Upper lobe of left lung (tissue), 6 donors: ENCODE measurements at regions not wholly inside any gene's neighbourhood (a gene's known extent, or its start where the extent isn't known, plus 50 kb on each side); places are given as distances from the start of the nearest gene placed in this dataset.
A peak's percentile ranks its signal among the peaks of the same experiment; 100 is the strongest.

Source experiments
- ATAC-seq, 2 donors: fragments of 200-7000 bp; cut with Tn5 transposase; one replicate each; pipeline ENCODE4 v1.9.1; 2022; ENCODE audit warnings: mild to moderate bottlenecking in 2 of 2, moderate library complexity in 2 of 2; ENCODE audit not compliant: low FRiP score in 2 of 2
- DNase-seq, 2 donors: peaks; one replicate each; pipeline ENCODE4 v3.0.0-alpha.2; 2019 to 2020
- H3K27ac ChIP-seq, 4 donors: fragments of 200-600 bp; sonication (generic); one replicate each; pipeline ENCODE4 v1.5.1; 2016 to 2019
- H3K27me3 ChIP-seq, 4 donors: fragments of 200-600 bp; sonication (generic); one replicate each; pipeline ENCODE4 v1.5.1; 2017 to 2019
- H3K36me3 ChIP-seq, 4 donors: fragments of 200-600 bp; sonication (generic); one replicate each; pipeline ENCODE4 v1.5.1; 2016 to 2019
- H3K4me1 ChIP-seq, 4 donors: fragments of 200-600 bp; sonication (generic); one replicate each; pipeline ENCODE4 v1.5.1; 2018 to 2019
- H3K4me3 ChIP-seq, 4 donors: fragments of 200-600 bp; sonication (generic); one replicate each; pipeline ENCODE4 v1.5.1; 2017 to 2019; ENCODE audit warnings: mild to moderate bottlenecking in 2 of 4, moderate library complexity in 1 of 4
- H3K9me3 ChIP-seq, 4 donors: fragments of 200-600 bp; sonication (generic); one replicate each; pipeline ENCODE4 v1.5.1; 2018 to 2019
- EP300 ChIP-seq, 4 donors: sonication (generic); formaldehyde crosslinking; IDR thresholded peaks; one replicate each; pipeline ENCODE4 v1.5.1; 2017; ENCODE audit warnings: antibody characterized with exemption in 4 of 4, control low read depth in 2 of 4
- POLR2A ChIP-seq, 4 donors: fragments of 450-650 bp; IDR thresholded peaks; one replicate each; pipeline ENCODE4 v1.5.1; 2016 to 2017; ENCODE audit warnings: antibody characterized with exemption in 4 of 4, mild to moderate bottlenecking in 2 of 4
- POLR2AphosphoS5 ChIP-seq, 2 donors: sonication (generic); formaldehyde crosslinking; IDR thresholded peaks; one replicate each; pipeline ENCODE4 v1.5.1; 2017; ENCODE audit warnings: antibody characterized with exemption in 2 of 2
- WGBS, 2 donors: methylation state at CpG; one replicate each; pipeline ENCODE4 v1.1.5; 2017 to 2018; 5-methylcytosine and 5-hydroxymethylcytosine counted together
- TF ChIP-seq, protein P1 (sequence below), 6 experiments: fragments of 450-650 bp in 4 of 6; fragments of 200-600 bp in 2 of 6; sonication (generic) in 2 of 6; IDR thresholded peaks; one replicate each; pipeline ENCODE4 v1.5.1; 2016 to 2019; ENCODE audit warnings: antibody characterized with exemption in 6 of 6
- donor health status: DM: no; HTN: no; CAD: no; lungs with moderate emphysema.
- donor health status: DM: no; HTN: yes; CAD: no; lungs with severe emphysema.

DNA sequence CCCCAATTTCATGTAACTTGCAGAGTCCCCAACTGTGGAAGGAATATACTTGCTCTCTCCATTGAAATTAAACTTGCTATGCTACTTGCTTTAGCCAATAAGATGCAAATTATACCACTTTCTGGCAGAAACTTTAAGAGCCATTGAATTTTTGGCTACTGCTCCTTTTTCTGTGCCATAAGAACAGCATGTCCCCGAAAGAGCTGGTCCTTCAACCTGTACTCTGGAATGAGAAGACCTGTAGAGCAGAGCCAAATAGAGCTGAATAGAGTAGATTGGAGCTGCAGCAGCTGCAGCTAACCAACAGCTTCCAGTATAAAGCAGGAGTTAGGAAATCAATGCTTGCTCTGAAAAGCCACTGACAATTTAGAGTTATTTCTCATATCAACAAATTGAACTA is 472.3 kb upstream of the B3GALT2 start:
- no peaks in the 10 kb centered on the region for H3K27me3 ChIP-seq

DNA sequence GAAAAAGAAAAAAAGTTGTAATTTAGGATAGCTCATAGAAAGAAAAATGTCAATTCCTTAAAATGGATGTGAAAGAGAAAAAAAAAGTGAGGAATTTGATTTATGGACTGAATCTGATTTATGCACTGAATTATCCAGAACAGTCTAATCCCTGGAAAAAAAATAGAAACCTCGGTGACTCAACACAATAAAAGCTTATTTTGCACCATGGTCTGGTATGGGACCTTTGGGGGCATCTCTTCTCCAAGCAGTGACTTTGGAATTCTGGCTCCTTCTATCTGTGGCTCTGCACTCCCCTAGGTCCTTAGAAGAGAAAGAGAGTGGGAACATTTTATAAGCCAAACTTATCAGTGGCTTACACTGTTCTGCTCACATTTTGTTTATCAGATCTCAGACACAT is 471.7 kb upstream of the B3GALT2 start:
- Histone ChIP-seq H3K27ac (peak overlapping the region in 1 of 4 donors; percentile 2), H3K36me3 (no peaks in the 10 kb centered on the region), H3K9me3 (peaks cover 0 to 15% (median 1%) of the 10 kb centered on the region in 4 donors), H3K4me3 (no peak overlapping the region), H3K27me3 (no peaks in the 10 kb centered on the region), H3K4me1 (peaks cover 0 to 8% (median 5%) of the 10 kb centered on the region in 4 donors)
- TF ChIP-seq, protein P1, sequence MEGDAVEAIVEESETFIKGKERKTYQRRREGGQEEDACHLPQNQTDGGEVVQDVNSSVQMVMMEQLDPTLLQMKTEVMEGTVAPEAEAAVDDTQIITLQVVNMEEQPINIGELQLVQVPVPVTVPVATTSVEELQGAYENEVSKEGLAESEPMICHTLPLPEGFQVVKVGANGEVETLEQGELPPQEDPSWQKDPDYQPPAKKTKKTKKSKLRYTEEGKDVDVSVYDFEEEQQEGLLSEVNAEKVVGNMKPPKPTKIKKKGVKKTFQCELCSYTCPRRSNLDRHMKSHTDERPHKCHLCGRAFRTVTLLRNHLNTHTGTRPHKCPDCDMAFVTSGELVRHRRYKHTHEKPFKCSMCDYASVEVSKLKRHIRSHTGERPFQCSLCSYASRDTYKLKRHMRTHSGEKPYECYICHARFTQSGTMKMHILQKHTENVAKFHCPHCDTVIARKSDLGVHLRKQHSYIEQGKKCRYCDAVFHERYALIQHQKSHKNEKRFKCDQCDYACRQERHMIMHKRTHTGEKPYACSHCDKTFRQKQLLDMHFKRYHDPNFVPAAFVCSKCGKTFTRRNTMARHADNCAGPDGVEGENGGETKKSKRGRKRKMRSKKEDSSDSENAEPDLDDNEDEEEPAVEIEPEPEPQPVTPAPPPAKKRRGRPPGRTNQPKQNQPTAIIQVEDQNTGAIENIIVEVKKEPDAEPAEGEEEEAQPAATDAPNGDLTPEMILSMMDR (IDR thresholded peaks at IDR 0.05) = no peak
- TF ChIP-seq POLR2A (IDR thresholded peaks at IDR 0.05) (no peak), POLR2AphosphoS5 (IDR thresholded peaks at IDR 0.05) (no peak), EP300 (IDR thresholded peaks at IDR 0.05) (no peak)
- DNase-seq (no peak), ATAC-seq (no peak)
- 78 to 88% methylated on average over 1 of the region's 1 CpG for WGBS, 2 donors

More for the DNA sequence above, 472.3 kb upstream of the B3GALT2 start:
- no peaks in the 10 kb centered on the region for H3K36me3 ChIP-seq
- peak; percentile 55 to 78 for ATAC-seq
- DNase-seq = peak in 1 of 2 donors; percentile 52
- H3K4me1 ChIP-seq = peaks cover 0 to 8% (median 5%) of the 10 kb centered on the region in 4 donors
- H3K9me3 ChIP-seq = peaks cover 0 to 13% (median 0%) of the 10 kb centered on the region in 4 donors
- 73% methylated on average over 1 of the region's 1 CpG for WGBS, 2 donors
- TF ChIP-seq POLR2A (IDR thresholded peaks at IDR 0.05) = no peak
- TF ChIP-seq, protein P1 (IDR thresholded peaks at IDR 0.05) = no peak
- TF ChIP-seq EP300 (IDR thresholded peaks at IDR 0.05) = peak in 1 of 4 donors; percentile 8
- no peak for TF ChIP-seq POLR2AphosphoS5 (IDR thresholded peaks at IDR 0.05)
- no peak overlapping the region for H3K4me3 ChIP-seq
- H3K27ac ChIP-seq = peak overlapping the region in 1 of 4 donors; percentile 2

DNA sequence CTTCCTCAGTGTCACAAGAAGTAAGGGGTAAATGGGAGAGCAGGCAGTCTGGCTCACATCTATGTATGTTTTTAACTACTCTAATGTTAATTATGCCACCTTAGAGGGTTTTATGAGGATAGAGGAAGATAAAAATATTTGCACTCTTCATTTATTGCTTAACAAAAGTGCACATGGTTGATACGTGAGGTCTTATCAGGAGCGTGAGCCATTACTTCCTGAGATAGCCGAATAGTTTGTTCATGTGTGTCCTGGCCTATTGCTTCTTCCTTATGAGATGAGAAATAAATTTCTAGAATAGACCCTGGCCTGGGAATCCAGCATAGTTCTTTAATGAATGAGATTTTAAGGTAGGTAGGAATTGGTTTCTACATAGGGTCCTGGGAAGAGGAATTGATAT is 471.1 kb upstream of the B3GALT2 start:
- DNase-seq (no peak), ATAC-seq (no peak)
- H3K27me3 ChIP-seq = no peaks in the 10 kb centered on the region
- H3K4me1 ChIP-seq = peaks cover 0 to 8% (median 5%) of the 10 kb centered on the region in 4 donors
- no peak overlapping the region for H3K27ac ChIP-seq
- 59 to 68% methylated on average over 3 of the region's 3 CpGs for WGBS, 2 donors
- TF ChIP-seq, protein P1 (IDR thresholded peaks at IDR 0.05) = no peak
- no peak for TF ChIP-seq EP300 (IDR thresholded peaks at IDR 0.05)
- no peak for TF ChIP-seq POLR2AphosphoS5 (IDR thresholded peaks at IDR 0.05)
- TF ChIP-seq POLR2A (IDR thresholded peaks at IDR 0.05) = no peak
- no peaks in the 10 kb centered on the region for H3K36me3 ChIP-seq
- peaks cover 0 to 15% (median 1%) of the 10 kb centered on the region in 4 donors for H3K9me3 ChIP-seq
- no peak overlapping the region for H3K4me3 ChIP-seq

DNA sequence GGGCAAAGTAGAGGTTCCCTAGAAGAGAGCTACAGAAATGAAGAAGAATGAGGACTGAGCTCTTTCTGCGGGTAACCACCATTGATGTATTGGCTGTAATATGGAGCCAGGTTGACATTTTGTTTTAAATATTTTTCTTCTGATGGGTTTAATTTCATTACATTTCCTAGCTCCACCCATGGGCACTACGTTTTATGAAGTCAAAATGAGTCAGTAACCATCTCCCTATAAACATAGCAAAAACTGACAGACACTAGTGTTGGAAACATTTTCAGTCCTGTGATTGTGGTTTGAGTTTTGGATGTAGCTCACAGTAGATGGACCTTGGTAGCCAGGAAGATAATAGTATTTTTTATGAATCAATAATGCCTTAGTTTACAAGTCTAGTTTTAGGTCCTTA is 470.4 kb upstream of the B3GALT2 start:
- Histone ChIP-seq H3K4me1 (peaks cover 0 to 8% (median 5%) of the 10 kb centered on the region in 4 donors), H3K4me3 (no peak overlapping the region), H3K27me3 (no peaks in the 10 kb centered on the region), H3K36me3 (no peaks in the 10 kb centered on the region), H3K9me3 (peaks cover 0 to 15% (median 1%) of the 10 kb centered on the region in 4 donors), H3K27ac (no peak overlapping the region)
- 76 to 77% methylated on average over 2 of the region's 2 CpGs for WGBS, 2 donors
- ATAC-seq (no peak), DNase-seq (no peak)
- TF ChIP-seq POLR2AphosphoS5 (IDR thresholded peaks at IDR 0.05) (no peak), POLR2A (IDR thresholded peaks at IDR 0.05) (no peak), EP300 (IDR thresholded peaks at IDR 0.05) (no peak)
- TF ChIP-seq, protein P1 (IDR thresholded peaks at IDR 0.05) = no peak
